Adrenal gland (tissue), 5 donors: ENCODE measurements at regions not wholly inside any gene's neighbourhood (a gene's known extent, or its start where the extent isn't known, plus 50 kb on each side); places are given as distances from the start of the nearest gene placed in this dataset.
"Not testable (repeated sequence)": the region's sequence is repeated elsewhere in the genome, so short reads cannot be mapped to it uniquely, and the experiment has no call there.

Experiments
- POLR2A ChIP-seq, 2 donors: fragments of 450-650 bp; IDR thresholded peaks; one replicate each; pipeline ENCODE4 v1.6.1; 2017; ENCODE audit warnings: antibody characterized with exemption in 2 of 2, mild to moderate bottlenecking in 2 of 2, moderate library complexity in 1 of 2
- TF ChIP-seq, protein P1 (sequence below), 6 experiments: fragments of 450-650 bp in 4 of 6; fragments of 200-600 bp in 2 of 6; sonication (generic) in 1 of 6; IDR thresholded peaks; 1 replicate in 5 of 6; 2 replicates in 1 of 6; pipeline versions ENCODE4 v1.5.1 to v1.8.0; 2016 to 2021; ENCODE audit warnings: antibody characterized with exemption in 6 of 6, mild to moderate bottlenecking in 2 of 6, moderate library complexity in 1 of 6
- donor health status: DM: no; HTN: no; CAD: no.

DNA sequence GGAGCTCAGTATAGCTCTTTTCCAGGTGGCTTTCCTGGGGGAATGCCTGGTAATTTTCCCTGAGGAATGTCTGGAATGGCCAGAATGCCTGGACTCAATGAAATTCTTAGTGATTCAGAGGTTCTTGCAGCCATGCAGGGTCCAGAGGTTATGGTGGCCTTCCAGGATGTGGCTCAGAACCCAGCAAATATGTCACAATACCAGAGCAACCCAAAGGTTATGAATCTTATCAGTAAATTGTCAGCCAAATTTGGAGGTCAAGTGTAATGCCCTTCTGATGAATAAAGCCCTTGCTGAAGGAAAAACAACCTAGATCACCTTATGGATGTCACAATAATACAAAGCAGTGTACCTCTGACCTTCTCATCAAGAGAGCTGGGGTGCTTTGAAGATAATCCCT is 100.3 kb downstream of the TMEM167A start:
- TF ChIP-seq, protein P1, sequence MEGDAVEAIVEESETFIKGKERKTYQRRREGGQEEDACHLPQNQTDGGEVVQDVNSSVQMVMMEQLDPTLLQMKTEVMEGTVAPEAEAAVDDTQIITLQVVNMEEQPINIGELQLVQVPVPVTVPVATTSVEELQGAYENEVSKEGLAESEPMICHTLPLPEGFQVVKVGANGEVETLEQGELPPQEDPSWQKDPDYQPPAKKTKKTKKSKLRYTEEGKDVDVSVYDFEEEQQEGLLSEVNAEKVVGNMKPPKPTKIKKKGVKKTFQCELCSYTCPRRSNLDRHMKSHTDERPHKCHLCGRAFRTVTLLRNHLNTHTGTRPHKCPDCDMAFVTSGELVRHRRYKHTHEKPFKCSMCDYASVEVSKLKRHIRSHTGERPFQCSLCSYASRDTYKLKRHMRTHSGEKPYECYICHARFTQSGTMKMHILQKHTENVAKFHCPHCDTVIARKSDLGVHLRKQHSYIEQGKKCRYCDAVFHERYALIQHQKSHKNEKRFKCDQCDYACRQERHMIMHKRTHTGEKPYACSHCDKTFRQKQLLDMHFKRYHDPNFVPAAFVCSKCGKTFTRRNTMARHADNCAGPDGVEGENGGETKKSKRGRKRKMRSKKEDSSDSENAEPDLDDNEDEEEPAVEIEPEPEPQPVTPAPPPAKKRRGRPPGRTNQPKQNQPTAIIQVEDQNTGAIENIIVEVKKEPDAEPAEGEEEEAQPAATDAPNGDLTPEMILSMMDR (IDR thresholded peaks at IDR 0.05), result not testable (repeated sequence)
- not testable (repeated sequence) for TF ChIP-seq POLR2A (IDR thresholded peaks at IDR 0.05)
